K562 (cell line): ENCODE measurements at regions not wholly inside any gene's neighbourhood (a gene's known extent, or its start where the extent isn't known, plus 50 kb on each side); places are given as distances from the start of the nearest gene placed in this dataset.

Experiments
- ATAC-seq: fragments of 200-7000 bp; cut with Tn5 transposase; 3 replicates; pipeline ENCODE4 v1.9.1; 2020; ENCODE audit warnings: moderate library complexity
- BruUV-seq: library from RNA; stranded (reverse); fragments of 400-500 nt; replicated peaks from 2 replicates; lab custom pipeline; 2021; lab: Mats Ljungman, UMichigan
- CTCF ChIA-PET: fragments of 300-600 bp; formaldehyde crosslinking; extraction: SDS; loops from one replicate; lab custom pipeline; 2021; ENCODE audit warnings: low intra/inter-chr PET ratio; lab: Yijun Ruan, JAX
- POLR2A ChIA-PET: fragments of 300-600, 350-650 bp; sonication (Branson Sonifier 250); formaldehyde crosslinking; extraction: SDS; loops from one replicate; lab custom pipeline; 2021; ENCODE audit warnings: antibody characterized with exemption, inconsistent platforms; lab: Yijun Ruan, JAX
- DNase-seq, 4 experiments: peaks; one replicate each; pipeline versions ENCODE4 v3.0.0 to v3.0.0-alpha.2; 2011 to 2018; ENCODE audit warnings: low spot score in 3 of 4, mixed read lengths in 3 of 4; ENCODE audit errors: extremely low read depth in 1 of 4
- FAIRE-seq: peaks from 2 replicates; lab custom pipeline; 2011; peaks lifted over from hg19 to GRCh38; lab: Jason Lieb, UNC
- H2AFZ ChIP-seq: 2 replicates; pipeline ENCODE4 v1.6.0; 2011; ENCODE audit warnings: low read depth, low read length, control low read depth, inconsistent platforms
- H3K27ac ChIP-seq: fragments of 200-600 bp; 3 replicates; pipeline ENCODE4 v1.8.0; 2011; ENCODE audit warnings: low read depth, mild to moderate bottlenecking, control low read depth, inconsistent platforms, low read length, moderate library complexity, mixed read lengths; ENCODE audit errors: extremely low read depth
- H3K27me3 ChIP-seq, 2 experiments: fragments of 300-600 bp in 1 of 2; 2 replicates in 1 of 2; 3 replicates in 1 of 2; pipeline versions ENCODE4 v1.6.0 to v1.8.0; 2011; ENCODE audit warnings: inconsistent platforms in 2 of 2, low read length in 2 of 2, mild to moderate bottlenecking in 1 of 2, mixed read lengths in 1 of 2, moderate library complexity in 1 of 2; ENCODE audit not compliant: control insufficient read depth in 2 of 2, insufficient read depth in 2 of 2
- H3K36me3 ChIP-seq: fragments of 300-600 bp; 3 replicates; pipeline ENCODE4 v1.8.0; 2011; ENCODE audit warnings: mild to moderate bottlenecking, low read length, inconsistent platforms; ENCODE audit not compliant: control insufficient read depth, insufficient read depth
- H3K4me1 ChIP-seq, 2 experiments: fragments of 200-600 bp in 1 of 2; replicated peaks in 1 of 2; 2 replicates in 1 of 2; 3 replicates in 1 of 2; pipeline versions ENCODE4 v1.5.1 to v1.8.0; 2011; ENCODE audit warnings: inconsistent platforms in 2 of 2, low read length in 2 of 2, mild to moderate bottlenecking in 1 of 2, mixed read lengths in 1 of 2, moderate library complexity in 1 of 2; ENCODE audit not compliant: control insufficient read depth in 2 of 2, insufficient read depth in 2 of 2
- H3K4me2 ChIP-seq: 2 replicates; pipeline ENCODE4 v1.6.1; 2011; ENCODE audit warnings: low read length, control low read depth, inconsistent platforms, mixed read lengths; ENCODE audit not compliant: insufficient read depth
- H3K4me3 ChIP-seq: fragments of 200-600 bp; sonication (generic), shearing (Covaris generic); 2 replicates; pipeline ENCODE4 v1.5.1; 2016; ENCODE audit warnings: control low read depth, inconsistent platforms
- H3K79me2 ChIP-seq: fragments of 200-600 bp; 3 replicates; pipeline ENCODE4 v1.8.0; 2011; ENCODE audit warnings: low read length, inconsistent platforms; ENCODE audit not compliant: control insufficient read depth, insufficient read depth
- H3K9ac ChIP-seq, 2 experiments: 2 replicates each; pipeline versions ENCODE4 v1.6.0 to v1.6.1; 2011; ENCODE audit warnings: low read depth in 2 of 2, low read length in 2 of 2, control low read depth in 1 of 2, inconsistent platforms in 1 of 2, mild to moderate bottlenecking in 1 of 2, mixed read lengths in 1 of 2; ENCODE audit not compliant: insufficient read depth in 1 of 2
- H3K9me1 ChIP-seq: one replicate; pipeline ENCODE4 v1.6.0; 2011; ENCODE audit warnings: inconsistent platforms, mild to moderate bottlenecking, low read length, moderate library complexity; ENCODE audit not compliant: control insufficient read depth, insufficient read depth
- H3K9me3 ChIP-seq: replicated peaks from 2 replicates; pipeline ENCODE4 v1.5.1; 2011; ENCODE audit warnings: low read depth, low read length, inconsistent platforms; ENCODE audit not compliant: control insufficient read depth, insufficient read depth
- H4K20me1 ChIP-seq: replicated peaks from 2 replicates; pipeline ENCODE4 v1.6.1; 2011; ENCODE audit warnings: low read length, inconsistent platforms, mixed read lengths; ENCODE audit not compliant: control insufficient read depth, insufficient read depth
- CUX1 ChIP-seq: fragments of 200-800 bp; sonication (Bioruptor generic); IDR thresholded peaks from 2 replicates; pipeline ENCODE4 v1.6.1; 2016; ENCODE audit warnings: missing genetic modification characterization, missing compliant biosample characterization
- DNMT1 ChIP-seq: fragments of 450-650 bp; IDR thresholded peaks from 2 replicates; pipeline ENCODE4 v1.6.1; 2016; ENCODE audit warnings: antibody characterized with exemption, mild to moderate bottlenecking
- IFI16 ChIP-seq: fragments of 250-450 bp; sonication (Bioruptor Pico); IDR thresholded peaks from 2 replicates; pipeline ENCODE4 v2.1.2; 2022; ENCODE audit warnings: mild to moderate bottlenecking, inconsistent platforms
- IRF2 ChIP-seq: sonication (generic); formaldehyde crosslinking; IDR thresholded peaks from 2 replicates; pipeline ENCODE4 v1.8.1; 2022; ENCODE audit warnings: mild to moderate bottlenecking, missing genetic modification reagents
- JUND ChIP-seq, 2 experiments: IDR thresholded peaks; 2 replicates in 1 of 2; 3 replicates in 1 of 2; pipeline ENCODE4 v1.6.1; 2011; ENCODE audit warnings: borderline replicate concordance in 2 of 2, low read depth in 2 of 2, low read length in 2 of 2, improper control_type of control experiment in 1 of 2, missing biosample characterization in 1 of 2, missing genetic modification characterization in 1 of 2, missing genetic modification reagents in 1 of 2
- NCOA1 ChIP-seq: fragments of 450-650 bp; IDR thresholded peaks from 2 replicates; pipeline ENCODE4 v1.6.1; 2016; ENCODE audit warnings: low read depth
- PML ChIP-seq: IDR thresholded peaks from 2 replicates; pipeline ENCODE4 v1.6.1; 2012; ENCODE audit warnings: low read length, inconsistent platforms
- POLR2G ChIP-seq: fragments of 200-400 bp; formaldehyde crosslinking; IDR thresholded peaks from 2 replicates; pipeline ENCODE4 v1.6.1; 2017; ENCODE audit warnings: low read depth, mild to moderate bottlenecking, antibody characterized with exemption, low read length, moderate library complexity
- RAD21 ChIP-seq, 2 experiments: fragments of 250-450 bp in 1 of 2; fragments of 450-650 bp in 1 of 2; sonication (Bioruptor Pico) in 1 of 2; formaldehyde crosslinking in 1 of 2; IDR thresholded peaks in 1 of 2; conservative IDR thresholded peaks in 1 of 2; 2 replicates each; pipeline versions ENCODE4 v1.4.0 to v1.8.0; 2020 to 2022; ENCODE audit warnings: mild to moderate bottlenecking in 2 of 2, moderate library complexity in 1 of 2
- TEAD4 ChIP-seq, 2 experiments: sonication (generic) in 1 of 2; formaldehyde crosslinking in 1 of 2; IDR thresholded peaks; 2 replicates each; pipeline versions ENCODE4 v1.6.1 to v1.8.0; 2012 to 2022; ENCODE audit warnings: borderline replicate concordance in 1 of 2, inconsistent platforms in 1 of 2, low read length in 1 of 2, mild to moderate bottlenecking in 1 of 2, missing genetic modification reagents in 1 of 2
- ZKSCAN3 ChIP-seq: fragments of 250-450 bp; sonication (Bioruptor Pico); IDR thresholded peaks from 2 replicates; pipeline ENCODE4 v1.4.0; 2020
- WGBS: fragments of 100-300 bp; shearing (Covaris generic); methylation state at CpG from one replicate; pipeline ENCODE4 v1.1.6; 2016; ENCODE audit warnings: low coverage, mixed read lengths; ENCODE audit not compliant: insufficient coverage; ENCODE audit errors: missing lambda C conversion rate; 5-methylcytosine and 5-hydroxymethylcytosine counted together
- in situ Hi-C: fragments of 300-500 bp; cut with MboI; formaldehyde crosslinking; loops from 4 replicates; pipeline ENCODE4 v1.15.0; 2018; ENCODE audit warnings: inconsistent platforms, mixed read lengths
- intact Hi-C: fragments of 100-400 bp; cut with micrococcal nuclease; formaldehyde crosslinking; loops from 2 replicates; pipeline ENCODE4 v1.14.2; 2022

DNA sequence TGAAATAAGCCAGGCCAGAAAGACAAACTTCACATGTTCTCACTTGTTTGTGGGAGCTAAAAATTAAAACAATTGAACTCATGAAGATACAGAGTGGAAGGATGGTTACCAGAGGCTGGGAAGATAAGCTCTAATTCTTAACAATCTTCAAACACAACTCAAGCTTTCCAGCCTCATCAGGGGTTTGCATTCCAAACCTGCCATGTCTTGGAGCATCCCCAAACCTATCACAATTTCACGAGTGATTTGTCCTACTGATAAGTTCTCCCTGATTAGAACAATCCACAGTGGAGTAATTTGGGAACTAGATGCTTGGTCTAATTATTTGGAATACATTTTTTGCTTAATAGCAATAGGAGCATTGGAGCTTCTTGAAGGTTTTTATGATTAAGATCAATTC, 418.5 kb upstream of the PKN2 start:
- no peak overlapping the region for H2AFZ ChIP-seq
- ChIA-PET POLR2A (no interaction called here), CTCF (no interaction called here)
- no peak overlapping the region for H3K9ac ChIP-seq
- no peaks in the 10 kb centered on the region for H3K79me2 ChIP-seq
- WGBS = 0% methylated on average over 1 of the region's 1 CpG
- H3K9me1 ChIP-seq = no peaks in the 10 kb centered on the region
- in situ Hi-C loops = no loop called here
- H3K27ac ChIP-seq = no peak overlapping the region
- no peaks in the 10 kb centered on the region for H3K27me3 ChIP-seq
- FAIRE-seq (no peak), DNase-seq (no peak), ATAC-seq (no peak)
- no peaks in the 10 kb centered on the region for H3K36me3 ChIP-seq
- intact Hi-C loops = no loop called here
- BruUV-seq = no TSS peak
- no peak overlapping the region for H3K4me2 ChIP-seq
- peaks cover 1% of the 10 kb centered on the region; the same call in 1 of the 2 replicates for H3K9me3 ChIP-seq
- H3K4me1 ChIP-seq = no peaks in the 10 kb centered on the region
- TF ChIP-seq POLR2G (no peak), RAD21 (CRISPR knock-in tag; conservative IDR thresholded peaks at IDR 0.05 in 1 of 2, IDR thresholded peaks at IDR 0.05 in 1 of 2) (no peak)
- H4K20me1 ChIP-seq = no peaks in the 10 kb centered on the region
- no peak overlapping the region for H3K4me3 ChIP-seq

DNA sequence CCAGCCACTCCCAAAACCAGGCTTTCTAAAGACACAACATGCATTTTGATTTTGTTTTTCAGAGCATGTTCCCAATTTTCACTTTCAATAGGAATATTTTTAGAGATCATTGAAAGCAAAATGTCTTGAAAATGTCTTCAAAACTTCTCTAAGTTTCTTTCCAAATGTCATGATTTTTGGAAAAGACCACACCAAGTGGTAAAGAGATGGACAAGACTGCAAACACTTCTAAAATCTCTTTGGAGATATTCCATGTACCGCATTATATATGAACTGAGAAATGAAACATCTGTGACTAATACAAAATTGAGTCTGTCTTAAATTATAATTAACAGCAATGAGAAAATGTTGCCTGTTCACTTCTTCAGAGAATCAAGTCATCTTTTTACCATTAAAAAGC, 418.0 kb upstream of the PKN2 start:
- Histone ChIP-seq H3K9me3 (peaks cover 1% of the 10 kb centered on the region; the same call in 1 of the 2 replicates), H3K4me3 (no peak overlapping the region), H3K4me1 (no peaks in the 10 kb centered on the region), H3K9ac (no peak overlapping the region), H3K36me3 (no peaks in the 10 kb centered on the region), H2AFZ (no peak overlapping the region), H4K20me1 (no peaks in the 10 kb centered on the region), H3K27me3 (no peaks in the 10 kb centered on the region), H3K79me2 (no peaks in the 10 kb centered on the region), H3K27ac (no peak overlapping the region), H3K4me2 (no peak overlapping the region), H3K9me1 (no peaks in the 10 kb centered on the region)
- in situ Hi-C loops (no loop called here), intact Hi-C loops (no loop called here)
- BruUV-seq = no TSS peak
- no peak for DNase-seq
- FAIRE-seq = no peak
- no peak for TF ChIP-seq NCOA1
- TF ChIP-seq IRF2 (CRISPR knock-in tag) = no peak
- TF ChIP-seq TEAD4 (IDR thresholded peaks at IDR 0.05; ENCODE audit: low read length) = no peak
- TF ChIP-seq TEAD4 (CRISPR knock-in tag; IDR thresholded peaks at IDR 0.05; ENCODE audit: borderline replicate concordance) = no peak
- TF ChIP-seq IFI16 (CRISPR knock-in tag) = no peak
- no peak for TF ChIP-seq DNMT1
- no peak for TF ChIP-seq PML
- no peak for TF ChIP-seq JUND (IDR thresholded peaks at IDR 0.05; ENCODE audit: borderline replicate concordance, low read depth, low read length)
- TF ChIP-seq JUND (tag; IDR thresholded peaks at IDR 0.05; ENCODE audit: borderline replicate concordance, low read depth, low read length) = no peak
- no peak for TF ChIP-seq CUX1 (CRISPR knock-in tag)
- no peak for TF ChIP-seq ZKSCAN3 (CRISPR knock-in tag)
- ATAC-seq = no peak
- ChIA-PET CTCF (no interaction called here), POLR2A (no interaction called here)
- WGBS = 5% methylated on average over 1 of the region's 1 CpG
